NK-92 treated with Interleukin-12 subunit alpha and Interleukin-12 subunit beta, amount 100 ng/mL, for 24 hours (cell line): ENCODE measurements at regions not wholly inside any gene's neighbourhood (a gene's known extent, or its start where the extent isn't known, plus 50 kb on each side); places are given as distances from the start of the nearest gene placed in this dataset.

ENCODE experiments used
- DNase-seq: peaks from one replicate; lab custom pipeline; 2025; lab: John Stamatoyannopoulos, UW

DNA sequence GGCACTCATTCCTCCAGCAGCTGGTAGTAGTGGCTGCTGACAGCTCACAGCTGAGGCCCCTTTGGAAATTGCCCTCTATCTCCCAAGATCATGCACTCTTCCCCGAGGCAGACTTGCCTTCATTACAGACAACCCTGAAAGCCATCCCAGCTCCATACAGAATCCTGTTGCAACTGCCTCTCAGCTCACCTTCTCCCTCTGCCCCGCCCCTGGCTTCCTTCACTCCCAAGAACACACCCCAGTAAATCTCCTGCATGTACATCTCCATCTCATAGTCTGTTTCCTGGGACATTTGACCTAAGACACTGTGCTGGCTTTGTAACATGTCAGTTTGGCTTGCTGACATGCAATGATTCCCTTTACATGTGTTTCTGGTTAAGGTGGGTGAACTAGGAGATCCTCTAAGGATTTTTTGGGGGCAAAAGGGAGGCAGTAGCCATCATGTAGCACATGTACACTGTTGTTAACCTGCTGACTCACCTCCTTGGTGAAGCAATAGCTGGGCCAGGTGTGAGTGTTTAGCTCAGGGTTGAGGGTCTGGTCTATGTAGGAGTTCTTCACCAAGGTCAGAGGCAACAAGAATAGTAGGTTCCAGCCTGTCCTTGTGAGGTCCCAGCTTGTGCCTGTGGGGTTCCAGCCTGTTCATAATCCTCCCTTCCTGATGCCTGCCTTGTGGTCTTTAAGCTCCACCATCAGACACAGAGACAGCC lies 179.6 kb downstream of the CSNK2A3 start:
- DNase-seq: peak; percentile 17

- peak; percentile 59 for DNase-seq
Measured at GRCh38 chr11:11171854-11172253, 181.2 kb downstream of the CSNK2A3 start.

GRCh38 chr11:11171285-11171684 lies 181.8 kb downstream of the CSNK2A3 start:
- no peak for DNase-seq

GRCh38 chr11:11170352-11171084 lies 182.5 kb downstream of the CSNK2A3 start:
- no peak for DNase-seq

DNA sequence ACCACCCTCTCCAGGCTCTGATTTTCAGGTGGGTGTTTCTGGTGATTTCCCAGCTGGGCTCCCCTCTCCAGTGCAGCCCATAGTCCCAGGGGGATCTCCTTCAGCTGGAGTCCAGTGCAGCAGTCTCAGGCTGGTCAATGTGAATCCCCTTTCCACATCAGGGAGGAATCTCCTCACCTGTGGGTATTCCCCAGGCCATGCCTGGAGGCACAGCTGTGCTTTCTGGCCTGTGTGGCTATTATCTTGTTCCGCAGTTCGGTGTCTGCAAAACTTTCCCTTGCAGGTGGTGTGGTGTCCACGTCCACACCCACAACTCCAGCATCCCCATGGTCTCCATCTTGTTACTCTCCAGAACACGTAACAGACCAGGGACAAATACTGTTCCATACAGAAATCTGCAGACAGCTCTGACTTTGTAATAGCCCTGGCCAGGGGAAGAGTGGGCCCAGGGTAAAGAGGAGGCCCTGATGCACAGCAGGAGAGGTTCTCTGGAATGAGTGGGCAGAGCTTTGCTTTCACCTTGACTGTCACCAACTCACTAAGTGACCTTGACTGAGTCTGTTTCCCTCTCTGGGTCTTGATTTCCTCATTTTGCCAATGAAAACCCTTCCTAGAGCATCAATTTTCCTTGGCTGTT lies 183.2 kb downstream of the CSNK2A3 start:
- no peak for DNase-seq

DNA sequence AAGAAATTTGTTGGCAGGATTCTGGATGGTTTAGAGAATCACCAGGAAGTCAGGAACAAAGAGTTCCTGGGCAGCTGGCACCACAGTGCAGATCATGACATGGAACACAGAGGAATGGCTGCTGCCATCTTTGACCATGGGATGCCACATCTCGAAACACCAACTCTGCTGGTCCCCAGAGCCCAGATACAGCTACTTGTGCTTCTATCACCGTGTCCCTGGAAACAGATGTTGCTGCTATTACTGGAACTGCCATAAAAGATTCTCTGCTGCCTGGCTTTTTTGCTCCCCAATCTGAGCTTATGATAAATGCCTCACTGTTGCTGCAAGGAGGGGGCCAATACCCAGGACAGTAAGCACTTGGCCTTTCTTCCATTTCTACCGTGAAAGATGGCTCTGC lies 185.2 kb downstream of the CSNK2A3 start:
- no peak for DNase-seq

GRCh38 chr11:11164334-11164690 lies 188.7 kb downstream of the CSNK2A3 start:
- no peak for DNase-seq

DNA sequence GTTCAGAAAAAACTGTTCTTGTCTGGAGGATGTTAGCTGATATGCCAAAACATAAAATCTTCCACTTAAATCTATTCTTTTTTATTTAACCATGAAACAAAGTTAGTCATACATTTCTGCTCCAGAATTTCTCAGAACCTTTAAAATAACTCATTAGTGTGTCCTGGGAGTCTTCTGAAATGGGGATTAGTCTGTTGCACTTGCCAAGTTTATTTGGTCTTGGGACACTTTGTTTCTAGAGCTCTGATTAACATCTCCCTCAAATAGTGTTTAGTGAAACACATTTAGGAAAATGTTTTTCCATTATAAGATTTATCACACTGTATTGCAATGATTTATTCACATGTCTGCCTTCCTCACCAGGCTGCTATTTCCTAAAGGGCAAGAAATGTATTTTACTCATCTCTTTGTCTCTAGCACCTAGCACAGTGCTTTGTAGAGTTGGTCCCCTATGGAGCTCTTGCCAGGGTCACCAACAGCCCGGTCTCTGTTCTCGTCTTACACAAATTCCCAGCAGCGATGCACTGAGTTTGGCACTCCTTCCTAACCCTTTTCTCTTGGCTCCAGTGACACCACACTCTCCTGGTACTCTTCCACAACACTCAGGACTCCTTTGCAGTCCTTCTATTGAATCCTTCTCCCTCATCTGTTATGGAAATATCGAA lies 189.2 kb downstream of the CSNK2A3 start:
- DNase-seq: no peak

- DNase-seq: no peak
Measured at GRCh38 chr11:11163236-11163635, 189.8 kb downstream of the CSNK2A3 start.

- no peak for DNase-seq
Measured at GRCh38 chr11:11157185-11157584, 195.9 kb downstream of the CSNK2A3 start.

GRCh38 chr11:11155962-11156815 lies 196.9 kb downstream of the CSNK2A3 start:
- no peak for DNase-seq

DNA sequence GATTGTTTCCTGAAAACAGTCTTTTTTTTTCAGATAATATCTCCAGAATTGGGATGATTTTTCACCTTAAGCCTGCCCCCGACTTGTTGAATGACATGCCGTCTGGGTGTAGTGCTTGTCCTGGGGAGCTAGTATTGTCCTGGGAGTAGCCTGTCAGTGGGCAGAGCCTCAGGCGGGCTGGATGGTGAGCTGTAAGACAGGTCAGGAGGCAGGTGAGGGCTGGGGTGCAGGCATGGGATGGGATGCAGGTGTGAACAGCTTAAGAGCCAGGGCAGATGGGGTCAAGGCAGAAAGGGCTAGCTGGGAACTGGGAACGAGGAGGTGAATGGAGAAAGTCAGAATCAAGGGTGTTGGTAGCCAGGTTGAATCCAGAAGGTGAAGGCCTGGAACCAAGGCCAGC lies 200.2 kb downstream of the CSNK2A3 start:
- DNase-seq: no peak

DNA sequence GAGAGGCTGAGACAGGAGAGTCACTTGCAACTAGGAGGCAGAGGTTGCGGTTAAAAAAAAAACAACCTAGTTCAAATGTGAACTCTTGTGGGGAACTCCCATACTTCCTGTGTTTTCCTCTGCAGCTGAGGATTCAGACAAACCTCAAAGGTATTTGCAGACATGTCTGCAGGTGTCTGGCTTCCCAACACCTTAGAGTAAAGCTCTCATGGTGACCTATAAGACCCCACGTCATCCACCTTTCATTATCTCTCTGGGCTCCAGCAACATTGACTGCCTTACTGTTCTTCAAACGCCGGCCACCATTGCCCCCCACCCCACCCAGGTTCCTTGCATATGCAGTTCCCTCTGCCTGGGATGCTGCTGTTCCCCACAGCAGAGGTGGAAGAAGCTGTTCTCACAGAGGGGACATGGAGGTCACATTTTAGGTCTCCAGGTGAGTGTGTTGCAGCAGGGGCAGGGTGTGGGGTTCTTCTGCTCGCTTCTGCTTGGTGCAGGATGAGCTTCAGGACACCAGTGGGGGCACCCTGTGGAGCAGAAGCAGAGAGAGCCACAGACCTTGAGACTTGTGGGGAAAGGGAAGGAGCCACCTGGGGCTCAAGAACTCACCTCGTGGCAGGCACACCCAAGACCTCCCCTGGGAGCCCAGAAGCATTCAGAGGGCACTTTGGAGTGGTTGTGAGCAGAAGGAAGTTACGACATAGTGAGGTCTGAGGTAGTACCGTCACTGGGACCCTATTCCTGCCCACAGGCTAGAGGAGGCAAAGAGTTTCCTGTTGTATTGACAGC lies 203.2 kb downstream of the CSNK2A3 start:
- DNase-seq: peak; percentile 36

DNA sequence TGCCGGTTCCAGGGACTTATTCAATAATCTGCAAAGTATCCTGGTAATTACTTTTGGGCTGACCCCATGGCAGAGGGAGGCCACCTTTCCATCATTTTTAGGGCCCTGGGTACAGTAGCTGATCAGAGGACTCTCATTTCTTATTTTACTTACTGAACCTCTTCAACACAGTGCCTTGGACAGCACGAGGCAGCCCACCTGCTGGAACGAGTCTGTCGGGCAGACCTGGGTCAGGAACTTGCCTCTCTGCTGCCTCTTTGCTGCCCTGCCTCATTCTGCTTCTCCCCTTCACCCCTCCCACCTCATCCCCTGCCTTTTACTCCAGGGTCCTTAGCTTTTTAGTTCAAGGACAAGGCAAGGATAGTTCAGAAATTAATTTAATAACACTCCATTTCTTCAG lies 204.5 kb downstream of the CSNK2A3 start:
- DNase-seq: no peak

DNA sequence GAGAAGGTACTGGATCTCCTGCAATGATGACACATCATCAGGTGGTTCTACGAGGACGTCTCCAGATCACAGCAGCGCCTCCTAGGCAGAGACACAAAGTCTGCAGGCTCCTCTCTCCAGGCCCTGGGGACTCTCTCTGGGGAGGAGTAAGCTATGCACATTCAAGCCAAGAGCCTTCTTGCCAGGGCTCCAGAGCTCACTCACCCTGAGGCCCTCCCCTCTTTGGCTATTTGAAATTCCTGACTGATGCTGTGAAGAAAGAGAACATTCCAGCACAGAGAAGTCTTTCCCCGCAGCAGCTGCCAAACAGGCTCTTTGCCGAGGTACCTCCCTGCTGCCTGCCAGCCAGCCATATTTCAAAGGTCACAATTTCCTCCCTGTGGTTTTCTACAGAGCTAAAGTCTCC lies 204.9 kb downstream of the CSNK2A3 start:
- no peak for DNase-seq

DNA sequence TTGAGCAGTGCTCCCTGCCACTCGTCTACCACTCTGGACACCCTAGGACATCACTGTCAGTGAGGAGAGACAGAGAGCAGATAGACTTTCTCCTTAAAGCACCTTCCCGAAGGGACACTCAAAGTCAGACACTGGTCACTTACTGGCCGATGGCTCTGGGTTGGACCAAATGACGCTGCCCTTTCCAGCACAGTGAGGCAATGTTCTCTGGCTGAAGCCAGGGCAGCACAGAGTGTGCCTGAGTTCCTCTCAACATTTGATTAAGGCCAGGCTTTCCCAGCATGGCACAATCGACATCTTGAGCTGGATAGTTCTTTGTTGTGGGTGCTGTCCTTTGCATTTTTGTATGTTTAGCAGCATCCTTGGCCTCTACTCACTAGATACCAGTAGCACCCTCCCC lies 206.2 kb downstream of the CSNK2A3 start:
- no peak for DNase-seq

- no peak for DNase-seq
Measured at GRCh38 chr11:11143849-11144248, 209.2 kb downstream of the CSNK2A3 start.

DNA sequence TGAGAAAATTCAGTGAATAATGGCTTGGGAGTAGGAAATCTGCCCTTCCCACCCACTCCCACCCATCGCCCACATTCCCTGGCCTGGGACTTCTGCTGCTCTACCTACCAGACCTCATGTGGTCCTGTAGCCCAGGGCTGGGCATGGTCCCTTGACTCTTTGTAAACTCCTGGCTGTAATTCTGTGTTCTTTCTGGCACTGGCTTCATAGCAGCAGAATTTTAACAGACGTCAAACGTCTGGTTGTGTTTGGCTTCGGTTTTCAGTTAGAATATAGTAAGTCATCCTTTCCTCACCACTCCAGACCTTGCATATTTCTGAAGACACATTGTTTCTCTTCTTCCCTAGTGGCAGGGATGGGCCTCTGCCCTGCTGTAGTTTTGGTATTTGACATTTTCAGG lies 210.6 kb downstream of the CSNK2A3 start:
- no peak for DNase-seq

DNA sequence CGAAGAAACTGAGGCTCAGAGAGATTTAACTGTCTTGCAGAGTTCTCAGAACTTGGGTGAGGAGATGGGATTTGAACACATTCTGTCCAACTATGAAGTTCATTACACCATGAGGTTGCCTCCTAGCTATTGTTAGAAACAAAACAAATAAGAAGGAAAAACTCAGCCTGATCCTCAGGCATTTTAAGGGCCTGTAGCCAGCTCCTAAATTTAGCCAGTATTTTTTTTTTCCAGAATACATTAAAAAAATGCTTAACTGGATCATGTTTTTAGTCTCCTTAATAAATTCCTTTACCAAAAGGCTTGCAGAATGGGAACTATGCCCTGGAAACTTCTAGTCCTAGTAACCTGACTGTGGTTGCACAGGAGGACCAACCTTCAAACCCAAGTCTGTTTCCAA lies 212.0 kb downstream of the CSNK2A3 start:
- DNase-seq: no peak

- DNase-seq: no peak
Measured at GRCh38 chr11:11140510-11140909, 212.5 kb downstream of the CSNK2A3 start.

DNA sequence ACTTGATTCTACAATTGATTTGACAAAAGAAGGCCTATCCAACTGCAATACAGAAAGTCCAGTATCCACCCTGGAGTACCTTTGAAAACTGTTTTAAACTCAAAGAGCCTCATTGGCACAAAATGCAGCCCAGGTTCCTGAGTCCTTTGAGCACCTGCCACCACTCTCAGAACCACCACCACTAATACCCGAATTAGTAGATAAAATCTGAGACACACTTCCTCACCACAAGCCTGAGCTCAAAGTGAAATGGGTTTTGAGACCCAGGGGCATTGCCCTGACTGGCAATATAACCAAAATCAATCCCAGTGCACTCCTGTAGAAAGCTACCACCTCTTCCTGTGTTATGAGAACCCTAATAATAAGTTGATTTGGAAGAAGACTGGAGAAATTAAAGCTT lies 215.7 kb downstream of the CSNK2A3 start:
- DNase-seq: no peak
